OCI-LY3 (cell line): ENCODE measurements at regions not wholly inside any gene's neighbourhood (a gene's known extent, or its start where the extent isn't known, plus 50 kb on each side); places are given as distances from the start of the nearest gene placed in this dataset.

Source experiments
- H2AFZ ChIP-seq: fragments of 200-600, 300-600 bp; shearing (Covaris generic); 2 replicates; pipeline ENCODE4 v1.6.0; 2014; ENCODE audit warnings: antibody characterized with exemption, low read depth, low read length
- H3K27ac ChIP-seq: fragments of 200-600, 300-600 bp; sonication (generic); 2 replicates; pipeline ENCODE4 v1.5.1; 2014; ENCODE audit warnings: mild to moderate bottlenecking, low read length, moderate library complexity, mixed read lengths
- H3K27me3 ChIP-seq: fragments of 200-600, 300-600 bp; sonication (generic); 2 replicates; pipeline ENCODE4 v1.6.1; 2014; ENCODE audit warnings: low read depth, low read length, mixed read lengths
- H3K36me3 ChIP-seq: fragments of 200-600, 300-600 bp; sonication (generic); replicated peaks from 2 replicates; pipeline ENCODE3; 2014; ENCODE audit warnings: low read depth, low read length, mixed read lengths
- H3K4me1 ChIP-seq: fragments of 300-600, 200-600 bp; sonication (generic); 2 replicates; pipeline ENCODE4 v1.6.1; 2014; ENCODE audit warnings: low read length, mixed read lengths
- H3K4me2 ChIP-seq: fragments of 200-600, 300-600 bp; sonication (generic); 2 replicates; pipeline ENCODE4 v1.6.1; 2014; ENCODE audit warnings: low read length, mixed read lengths
- H3K4me3 ChIP-seq: fragments of 300-600, 200-600 bp; sonication (generic); 2 replicates; pipeline ENCODE4 v1.5.1; 2014; ENCODE audit warnings: antibody characterized with exemption, mild to moderate bottlenecking, low read length, moderate library complexity
- H3K79me2 ChIP-seq: fragments of 300-600, 200-600 bp; shearing (Covaris generic); 2 replicates; pipeline ENCODE4 v1.6.1; 2014; ENCODE audit warnings: mild to moderate bottlenecking, low read length, mixed read lengths
- H3K9ac ChIP-seq: fragments of 300-600, 200-600 bp; shearing (Covaris generic); 2 replicates; pipeline ENCODE4 v1.6.0; 2014; ENCODE audit warnings: mild to moderate bottlenecking, low read length, moderate library complexity
- H3K9me3 ChIP-seq: fragments of 200-600, 300-600 bp; shearing (Covaris generic); 2 replicates; pipeline ENCODE4 v1.6.1; 2014; ENCODE audit warnings: low read length, mixed read lengths; ENCODE audit not compliant: insufficient read depth
- H4K20me1 ChIP-seq: fragments of 200-600, 300-600 bp; sonication (generic); 2 replicates; pipeline ENCODE4 v1.6.1; 2016; ENCODE audit warnings: low read length, mixed read lengths; ENCODE audit not compliant: insufficient read depth
- EZH2phosphoT487 ChIP-seq: fragments of 200-600 bp; shearing (Covaris generic); IDR thresholded peaks from 2 replicates; pipeline ENCODE4 v1.6.1; 2018; ENCODE audit warnings: antibody characterized with exemption, mixed run types, low read depth
- TF ChIP-seq, protein P1 (sequence below): fragments of 200-600, 300-600 bp; sonication (generic); IDR thresholded peaks from 2 replicates; pipeline ENCODE4 v1.5.1; 2014; ENCODE audit warnings: antibody characterized with exemption, low read length, low read depth

DNA sequence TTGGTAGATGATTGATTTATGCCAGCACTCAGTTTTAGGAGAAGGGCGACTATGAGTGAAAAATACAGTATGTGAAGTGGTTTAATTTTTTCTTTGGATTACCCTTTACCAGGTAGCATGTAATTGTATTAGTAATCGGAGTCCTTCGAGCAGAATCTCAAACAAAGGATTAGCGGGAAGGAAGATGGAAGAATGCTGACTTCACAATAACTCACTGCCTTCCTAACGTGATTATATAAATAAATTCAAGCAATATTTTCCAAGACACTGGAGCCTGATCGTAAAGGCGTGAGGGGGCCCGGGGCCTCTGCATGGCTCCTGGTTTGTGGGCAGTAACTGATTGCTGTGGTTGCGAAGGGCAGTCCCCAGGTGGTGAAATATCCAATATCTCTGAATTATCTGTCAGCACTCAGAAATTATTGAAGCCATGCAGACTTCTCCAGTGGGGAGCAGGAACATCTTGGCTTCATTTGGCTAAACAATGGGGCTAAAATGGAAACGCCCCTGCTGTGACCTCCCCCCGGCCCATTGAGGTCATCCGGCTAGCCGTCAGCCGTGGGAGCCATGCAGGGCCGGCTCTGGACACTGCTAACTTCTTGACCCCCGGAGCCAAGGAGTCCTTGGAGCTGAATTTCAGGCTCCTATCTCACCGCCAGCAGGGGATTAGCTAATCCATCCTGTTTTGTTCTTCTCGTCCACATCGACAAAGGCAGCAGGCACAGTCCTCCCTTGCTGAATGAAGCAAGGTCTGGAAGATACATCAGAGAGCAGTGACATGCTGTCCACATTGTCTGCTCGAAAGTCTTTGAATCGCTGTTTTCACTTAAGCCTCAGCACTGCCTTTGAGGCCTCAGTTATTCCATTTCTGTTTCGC is 295.9 kb upstream of the N4BP1 start:
- Histone ChIP-seq H3K36me3 (no peaks in the 10 kb centered on the region), H3K9me3 (no peaks in the 10 kb centered on the region), H3K27me3 (peaks cover 19% of the 10 kb centered on the region), H3K4me3 (no peak overlapping the region), H2AFZ (no peak overlapping the region), H3K4me1 (peaks cover 43% of the 10 kb centered on the region), H3K4me2 (no peak overlapping the region), H3K9ac (no peak overlapping the region), H4K20me1 (no peaks in the 10 kb centered on the region), H3K79me2 (no peaks in the 10 kb centered on the region), H3K27ac (no peak overlapping the region)
- TF ChIP-seq, protein P1, sequence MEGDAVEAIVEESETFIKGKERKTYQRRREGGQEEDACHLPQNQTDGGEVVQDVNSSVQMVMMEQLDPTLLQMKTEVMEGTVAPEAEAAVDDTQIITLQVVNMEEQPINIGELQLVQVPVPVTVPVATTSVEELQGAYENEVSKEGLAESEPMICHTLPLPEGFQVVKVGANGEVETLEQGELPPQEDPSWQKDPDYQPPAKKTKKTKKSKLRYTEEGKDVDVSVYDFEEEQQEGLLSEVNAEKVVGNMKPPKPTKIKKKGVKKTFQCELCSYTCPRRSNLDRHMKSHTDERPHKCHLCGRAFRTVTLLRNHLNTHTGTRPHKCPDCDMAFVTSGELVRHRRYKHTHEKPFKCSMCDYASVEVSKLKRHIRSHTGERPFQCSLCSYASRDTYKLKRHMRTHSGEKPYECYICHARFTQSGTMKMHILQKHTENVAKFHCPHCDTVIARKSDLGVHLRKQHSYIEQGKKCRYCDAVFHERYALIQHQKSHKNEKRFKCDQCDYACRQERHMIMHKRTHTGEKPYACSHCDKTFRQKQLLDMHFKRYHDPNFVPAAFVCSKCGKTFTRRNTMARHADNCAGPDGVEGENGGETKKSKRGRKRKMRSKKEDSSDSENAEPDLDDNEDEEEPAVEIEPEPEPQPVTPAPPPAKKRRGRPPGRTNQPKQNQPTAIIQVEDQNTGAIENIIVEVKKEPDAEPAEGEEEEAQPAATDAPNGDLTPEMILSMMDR, result no peak
- no peak for TF ChIP-seq EZH2phosphoT487

DNA sequence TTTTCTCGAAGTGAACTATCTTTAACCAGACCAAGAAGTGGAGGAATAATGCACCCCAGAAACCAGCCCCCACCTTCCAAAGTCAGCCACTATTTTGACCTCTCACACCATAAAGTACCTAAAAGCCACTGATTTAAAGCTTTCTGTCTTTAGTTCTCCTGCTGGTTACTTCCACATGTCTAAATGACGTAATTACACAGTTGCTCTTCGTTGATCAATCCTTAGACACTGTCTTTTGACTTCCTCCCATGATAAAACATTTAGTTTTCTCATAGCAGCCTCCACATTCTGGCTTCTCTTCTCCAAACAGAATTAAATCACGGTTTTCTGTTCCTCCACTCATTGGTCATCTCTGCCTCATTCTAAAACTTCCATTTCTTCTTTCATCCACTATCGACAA is 294.4 kb upstream of the N4BP1 start:
- Histone ChIP-seq H3K9me3 (no peaks in the 10 kb centered on the region), H3K27ac (no peak overlapping the region), H3K27me3 (peaks cover 18% of the 10 kb centered on the region), H3K36me3 (no peaks in the 10 kb centered on the region), H4K20me1 (no peaks in the 10 kb centered on the region), H3K4me2 (no peak overlapping the region), H3K79me2 (no peaks in the 10 kb centered on the region), H3K9ac (no peak overlapping the region), H2AFZ (no peak overlapping the region), H3K4me3 (no peak overlapping the region), H3K4me1 (peaks cover 46% of the 10 kb centered on the region)
- no peak for TF ChIP-seq EZH2phosphoT487
- TF ChIP-seq, protein P1, result no peak

DNA sequence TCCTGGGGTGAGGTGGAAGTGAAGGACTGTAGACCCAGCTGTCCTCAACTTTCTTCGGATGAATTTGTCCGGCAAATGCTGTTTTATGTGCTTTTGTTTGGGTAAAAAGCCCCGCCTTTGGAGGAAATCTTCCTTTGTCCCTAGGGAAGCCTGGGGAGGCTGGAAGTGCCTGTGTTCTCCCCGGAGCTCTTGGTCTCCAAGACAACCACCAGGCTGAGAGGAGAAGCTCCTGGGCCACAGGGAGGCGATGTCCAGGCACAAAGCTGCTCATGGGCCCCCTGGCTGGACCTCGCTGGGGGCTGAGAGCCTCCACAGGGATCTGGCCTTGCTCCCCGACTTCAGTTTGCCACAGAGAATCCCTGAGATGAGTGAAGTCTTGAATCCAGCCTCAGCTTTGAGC is 293.1 kb upstream of the N4BP1 start:
- H3K4me2 ChIP-seq, result no peak overlapping the region

DNA sequence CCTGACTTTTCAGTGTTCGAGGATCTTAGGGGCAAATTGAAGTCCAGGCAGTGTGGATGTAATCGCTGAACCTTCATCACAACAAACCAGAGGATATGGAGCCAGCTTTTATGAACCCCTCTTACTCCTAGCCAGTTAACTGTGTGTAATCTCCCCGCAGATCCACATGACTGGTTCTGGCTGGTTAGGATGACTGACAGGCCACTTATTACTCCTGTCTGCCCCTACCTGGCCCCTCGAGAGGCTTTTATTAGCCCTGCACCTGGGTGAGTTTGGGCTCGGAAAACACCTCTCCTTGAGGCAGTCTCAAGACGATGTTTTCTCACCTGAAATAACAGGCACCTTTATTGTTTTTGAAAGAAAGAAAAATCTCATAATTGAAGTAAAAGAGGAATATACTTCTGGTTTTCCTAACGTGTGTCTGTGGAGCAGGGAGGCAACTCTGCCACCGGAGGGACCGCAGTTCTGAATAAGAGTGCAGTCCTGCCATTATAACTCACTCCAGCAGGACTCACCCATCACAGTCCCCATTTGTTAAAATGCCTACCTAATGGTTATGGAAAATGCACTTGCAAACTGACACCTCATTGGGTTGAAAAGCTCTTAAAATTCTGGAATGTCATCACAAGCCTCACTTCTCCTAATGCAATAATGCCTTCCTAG is 291.9 kb upstream of the N4BP1 start:
- H3K79me2 ChIP-seq, result no peaks in the 10 kb centered on the region
- H3K9ac ChIP-seq, result no peak overlapping the region
- no peaks in the 10 kb centered on the region for H4K20me1 ChIP-seq
- TF ChIP-seq, protein P1, result no peak
- no peak for TF ChIP-seq EZH2phosphoT487
- no peaks in the 10 kb centered on the region for H3K9me3 ChIP-seq
- peaks cover 28% of the 10 kb centered on the region; the same call in 1 of the 2 replicates for H3K4me1 ChIP-seq
- H3K4me2 ChIP-seq, result no peak overlapping the region
- no peaks in the 10 kb centered on the region for H3K36me3 ChIP-seq
- H3K27ac ChIP-seq, result no peak overlapping the region
- H2AFZ ChIP-seq, result no peak overlapping the region
- peaks cover 24% of the 10 kb centered on the region for H3K27me3 ChIP-seq
- H3K4me3 ChIP-seq, result no peak overlapping the region

More for the DNA sequence above, 293.1 kb upstream of the N4BP1 start:
- no peak overlapping the region for H3K27ac ChIP-seq
- H3K27me3 ChIP-seq, result peaks cover 24% of the 10 kb centered on the region
- no peak overlapping the region for H3K9ac ChIP-seq
- peaks cover 33% of the 10 kb centered on the region for H3K4me1 ChIP-seq
- no peaks in the 10 kb centered on the region for H4K20me1 ChIP-seq
- H3K36me3 ChIP-seq, result no peaks in the 10 kb centered on the region
- H3K4me3 ChIP-seq, result no peak overlapping the region
- no peaks in the 10 kb centered on the region for H3K79me2 ChIP-seq
- no peak for TF ChIP-seq EZH2phosphoT487
- TF ChIP-seq, protein P1, result no peak
- no peaks in the 10 kb centered on the region for H3K9me3 ChIP-seq
- no peak overlapping the region for H2AFZ ChIP-seq
